Right lobe of liver (tissue), 6 donors: ENCODE measurements at regions not wholly inside any gene's neighbourhood (a gene's known extent, or its start where the extent isn't known, plus 50 kb on each side); places are given as distances from the start of the nearest gene placed in this dataset.

Source experiments
- ATAC-seq, 4 donors: fragments of 200-7000 bp; cut with Tn5 transposase; one replicate each; pipeline ENCODE4 v1.9.1; 2020; ENCODE audit warnings: mild to moderate bottlenecking in 4 of 4, moderate library complexity in 4 of 4
- DNase-seq, 3 donors: peaks; one replicate each; pipeline ENCODE4 v3.0.0-alpha.2; 2020
- H3K27ac ChIP-seq, 3 donors: fragments of 200-600 bp; one replicate each; pipeline ENCODE4 v1.8.0; 2022
- H3K27me3 ChIP-seq, 2 donors: fragments of 200-600 bp; one replicate each; pipeline ENCODE4 v1.8.0; 2022
- H3K36me3 ChIP-seq, 4 donors: fragments of 200-600 bp; sonication (generic) in 1 of 4; one replicate each; pipeline versions ENCODE4 v1.5.1 to v1.8.0; 2017 to 2022; ENCODE audit warnings: control low read depth in 1 of 4
- H3K4me1 ChIP-seq, 4 donors: fragments of 200-600 bp; sonication (generic) in 1 of 4; one replicate each; pipeline versions ENCODE4 v1.5.1 to v1.8.0; 2017 to 2022; ENCODE audit warnings: control low read depth in 1 of 4
- H3K4me3 ChIP-seq, 3 donors: fragments of 200-600 bp; one replicate each; pipeline ENCODE4 v1.8.0; 2022
- H3K9me3 ChIP-seq, 4 donors: fragments of 200-600 bp; sonication (generic) in 1 of 4; one replicate each; pipeline versions ENCODE4 v1.5.1 to v1.8.0; 2017 to 2022; ENCODE audit warnings: control low read depth in 1 of 4
- CTCF ChIP-seq, 4 donors: fragments of 200-600 bp in 3 of 4; fragments of 450-650 bp in 1 of 4; IDR thresholded peaks; one replicate each; pipeline versions ENCODE4 v1.5.1 to v1.8.0; 2016 to 2022; ENCODE audit warnings: antibody characterized with exemption in 4 of 4, mild to moderate bottlenecking in 2 of 4
- POLR2A ChIP-seq: fragments of 450-650 bp; IDR thresholded peaks from one replicate; pipeline ENCODE4 v1.6.1; 2017; ENCODE audit warnings: antibody characterized with exemption, mild to moderate bottlenecking
- WGBS: methylation state at CpG from one replicate; pipeline ENCODE4 v1.1.6; 2018; ENCODE audit warnings: low coverage, low lambda C conversion rate; ENCODE audit not compliant: insufficient coverage; ENCODE audit errors: missing lambda C conversion rate; 5-methylcytosine and 5-hydroxymethylcytosine counted together
- intact Hi-C, 2 donors: fragments of 100-400 bp; cut with DNase I; formaldehyde crosslinking; loops; one replicate each; pipeline versions ENCODE4 v1.11.2 to v1.14.1; 2022
- donor health status: DM: no; HTN: yes; CAD: no.
- donor health status: DM: no; HTN: no; CAD: no.
- donor health status: DM: no; HTN: no; CAD: no.
- donor health status: DM: no; HTN: yes; CAD: no.
- donor health status: DM: no; HTN: yes; CAD: no.

- intact Hi-C loops, result no loop called here
- Histone ChIP-seq H3K27me3 (no peaks in the 10 kb centered on the region), H3K27ac (no peak overlapping the region), H3K9me3 (no peaks in the 10 kb centered on the region), H3K4me3 (no peak overlapping the region), H3K36me3 (no peaks in the 10 kb centered on the region), H3K4me1 (no peaks in the 10 kb centered on the region)
- WGBS, result 51% methylated on average over 9 of the region's 21 CpGs
- ATAC-seq (no peak), DNase-seq (no peak)
- no peak for TF ChIP-seq POLR2A
- TF ChIP-seq CTCF (IDR thresholded peaks at IDR 0.05), result no peak
These were observed 85.0 kb upstream of the PMEPA1 start for GRCh38 chr20:57794600-57795341.

- Histone ChIP-seq H3K4me3 (no peak overlapping the region), H3K4me1 (no peaks in the 10 kb centered on the region), H3K27me3 (no peaks in the 10 kb centered on the region), H3K9me3 (no peaks in the 10 kb centered on the region), H3K27ac (no peak overlapping the region), H3K36me3 (no peaks in the 10 kb centered on the region)
- intact Hi-C loops, result no loop called here
- TF ChIP-seq POLR2A (no peak), CTCF (IDR thresholded peaks at IDR 0.05) (no peak)
- ATAC-seq, result no peak
- WGBS, result 83% methylated on average over 4 of the region's 7 CpGs
- DNase-seq, result no peak
These were observed 84.2 kb upstream of the PMEPA1 start for GRCh38 chr20:57794036-57794435.

GRCh38 chr20:57793421-57793820 is 83.6 kb upstream of the PMEPA1 start:
- Histone ChIP-seq H3K27me3 (no peaks in the 10 kb centered on the region), H3K36me3 (no peaks in the 10 kb centered on the region), H3K4me1 (no peaks in the 10 kb centered on the region), H3K4me3 (no peak overlapping the region), H3K9me3 (no peaks in the 10 kb centered on the region), H3K27ac (no peak overlapping the region)
- WGBS, result no CpG with 5 or more reads among the region's 9 CpGs
- no peak for DNase-seq
- intact Hi-C loops, result no loop called here
- ATAC-seq, result no peak
- TF ChIP-seq POLR2A (no peak), CTCF (IDR thresholded peaks at IDR 0.05) (no peak)

- Histone ChIP-seq H3K27ac (no peak overlapping the region), H3K36me3 (no peaks in the 10 kb centered on the region), H3K27me3 (no peaks in the 10 kb centered on the region), H3K4me3 (no peak overlapping the region), H3K9me3 (no peaks in the 10 kb centered on the region), H3K4me1 (no peaks in the 10 kb centered on the region)
- no peak for ATAC-seq
- TF ChIP-seq POLR2A (no peak), CTCF (IDR thresholded peaks at IDR 0.05) (no peak)
- WGBS, result 46% methylated on average over 6 of the region's 20 CpGs
- intact Hi-C loops, result no loop called here
- no peak for DNase-seq
These were observed 82.7 kb upstream of the PMEPA1 start for GRCh38 chr20:57792386-57793080.
